ENCODE measurements at regions not wholly inside any gene's neighbourhood (a gene's known extent, or its start where the extent isn't known, plus 50 kb on each side); places are given as distances from the start of the nearest gene placed in this dataset.
A peak's percentile ranks its signal among the peaks of the same experiment; 100 is the strongest.

- no peak for DNase-seq
These were observed 190.7 kb upstream of the ESRRG start for GRCh38 chr1:216913976-216914375.

DNA sequence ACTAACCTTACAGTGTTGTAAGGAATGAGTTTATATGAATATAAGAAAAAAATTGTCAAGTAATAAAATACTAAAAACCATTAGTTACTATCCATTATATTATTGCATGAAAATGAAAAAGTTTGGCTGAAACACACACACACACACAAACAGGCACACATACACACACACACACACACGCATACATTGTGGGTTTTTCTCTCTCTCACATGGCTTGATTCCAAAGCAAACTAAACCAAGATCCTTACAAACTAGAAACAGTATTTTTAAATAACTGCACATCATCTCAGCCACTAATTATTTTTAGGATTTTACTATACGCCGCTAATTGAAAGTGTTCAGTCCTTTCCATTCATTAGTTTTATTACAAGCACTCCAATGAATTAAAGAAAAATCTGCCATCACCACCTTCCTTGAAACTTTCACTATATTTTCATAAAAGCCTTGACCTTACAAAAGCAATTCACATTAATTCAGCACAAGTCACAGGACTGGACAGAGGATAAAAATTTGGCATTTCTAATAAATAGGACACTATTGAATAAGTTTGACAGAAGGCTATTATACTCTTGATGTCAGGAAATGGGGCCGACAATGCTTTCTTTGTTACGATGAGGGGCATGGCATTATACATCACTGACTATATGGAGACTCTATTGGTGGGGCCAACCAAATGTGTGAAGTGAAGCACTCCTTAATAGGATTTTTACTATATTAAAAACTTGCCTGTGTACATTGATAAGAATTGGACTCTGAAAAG lies 187.0 kb upstream of the ESRRG start:
- no peak for DNase-seq

GRCh38 chr1:216908126-216908525 lies 184.9 kb upstream of the ESRRG start:
- no peak for DNase-seq

GRCh38 chr1:216907100-216907499 lies 183.9 kb upstream of the ESRRG start:
- DNase-seq: no peak

DNA sequence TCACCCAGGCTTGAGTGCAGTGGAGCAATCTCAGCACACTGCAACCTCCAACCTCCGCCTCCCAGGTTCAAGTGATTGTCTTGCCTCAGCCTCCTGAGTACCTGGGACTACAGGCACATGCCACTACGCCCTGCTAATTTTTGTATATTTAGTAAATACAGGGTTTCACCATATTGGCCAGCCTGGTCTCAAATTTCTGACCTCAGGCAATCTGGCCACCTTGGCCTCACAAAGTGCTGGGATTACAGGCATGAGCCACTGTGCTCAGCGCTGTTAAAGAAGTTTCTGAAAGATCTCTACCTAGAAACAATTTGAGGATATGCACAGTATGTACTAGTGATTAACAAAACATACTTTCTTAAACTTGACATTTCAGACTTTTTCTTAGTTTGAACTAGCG lies 182.6 kb upstream of the ESRRG start:
- no peak for DNase-seq

DNA sequence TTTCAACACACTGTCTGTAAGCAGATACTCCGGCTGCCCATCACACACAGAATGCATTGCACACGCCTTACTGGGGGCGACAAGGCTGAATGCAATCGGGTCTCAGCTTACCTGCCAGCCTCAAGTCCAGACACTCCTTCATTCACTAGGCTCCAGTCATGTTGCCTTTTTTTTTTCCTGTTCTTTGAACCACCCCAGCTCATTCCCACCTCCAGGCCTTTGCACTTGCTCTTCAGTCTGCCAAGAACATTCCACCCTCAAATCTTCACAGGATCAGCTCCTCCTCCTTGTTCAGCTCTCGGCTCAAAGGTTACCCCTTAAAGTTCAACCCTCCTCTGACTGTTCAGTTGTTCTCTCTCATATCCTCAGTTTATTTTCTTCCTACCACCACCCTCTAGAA lies 181.9 kb upstream of the ESRRG start:
- no peak for DNase-seq

- DNase-seq: no peak
These were observed 181.2 kb upstream of the ESRRG start for GRCh38 chr1:216904471-216904870.

DNA sequence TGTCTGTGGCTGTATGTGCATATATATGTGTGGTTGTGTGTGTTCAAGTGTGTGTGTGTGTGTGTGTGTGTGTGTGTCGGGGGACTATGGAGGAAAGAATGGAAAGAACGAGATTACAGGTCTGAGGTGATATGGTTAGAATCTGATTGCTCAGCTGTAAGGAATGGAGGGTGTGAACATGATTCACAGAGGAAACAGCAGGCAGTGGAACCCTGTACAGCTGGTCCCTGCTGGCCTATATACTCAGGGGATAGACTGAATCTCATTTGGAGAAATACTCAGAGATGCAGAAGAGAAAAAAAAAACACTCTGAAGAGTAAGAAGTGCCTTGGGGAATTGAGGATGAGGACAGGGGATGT lies 180.1 kb upstream of the ESRRG start:
- no peak for DNase-seq

GRCh38 chr1:216902669-216903381 lies 179.6 kb upstream of the ESRRG start:
- DNase-seq: no peak

DNA sequence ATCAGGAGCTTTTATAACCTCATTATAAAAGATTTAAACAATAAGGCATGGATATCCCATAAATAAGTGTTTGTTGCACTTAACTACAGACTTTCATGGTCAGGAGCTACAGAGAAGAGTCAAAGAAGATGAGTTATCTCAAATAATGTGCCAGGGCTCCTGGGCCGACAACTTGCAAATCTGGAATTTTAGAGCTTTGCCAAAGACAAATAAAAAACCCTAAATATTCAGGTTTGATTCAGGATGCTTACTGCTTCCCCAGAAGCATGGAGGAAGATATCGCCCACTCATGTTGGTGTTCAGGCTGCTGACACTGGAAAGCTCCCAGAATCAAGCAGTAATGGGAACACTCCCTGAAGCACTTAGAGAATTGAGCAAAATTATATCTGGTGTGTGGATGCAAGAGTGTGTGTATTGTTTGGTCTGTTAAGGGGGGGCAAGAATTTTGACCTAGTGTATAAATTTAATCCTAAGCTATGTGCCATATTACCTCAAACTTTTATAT lies 176.9 kb upstream of the ESRRG start:
- DNase-seq: no peak

- DNase-seq: no peak
These were observed 175.6 kb upstream of the ESRRG start for GRCh38 chr1:216898801-216899200.

GRCh38 chr1:216896146-216896545 lies 172.9 kb upstream of the ESRRG start:
- DNase-seq: no peak

DNA sequence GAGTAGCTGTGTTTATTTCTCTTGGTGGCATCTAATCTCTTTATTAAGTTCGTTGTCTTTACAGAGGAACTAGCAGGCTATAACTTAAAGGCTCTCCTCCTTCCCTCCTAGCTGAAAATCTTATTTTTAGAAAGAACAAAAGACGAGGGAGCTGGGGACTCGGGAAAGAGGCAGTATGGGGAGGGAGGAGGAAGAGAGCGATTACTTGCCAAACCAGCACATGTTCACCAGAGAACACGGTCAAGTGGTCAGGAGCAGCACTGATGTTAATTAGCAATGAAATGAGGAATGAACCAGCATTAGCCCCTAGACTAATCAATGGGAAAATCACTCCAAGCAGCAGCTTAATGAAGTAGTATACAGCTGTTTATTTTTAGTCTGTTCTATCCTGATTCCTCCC lies 171.3 kb upstream of the ESRRG start:
- DNase-seq: no peak

DNA sequence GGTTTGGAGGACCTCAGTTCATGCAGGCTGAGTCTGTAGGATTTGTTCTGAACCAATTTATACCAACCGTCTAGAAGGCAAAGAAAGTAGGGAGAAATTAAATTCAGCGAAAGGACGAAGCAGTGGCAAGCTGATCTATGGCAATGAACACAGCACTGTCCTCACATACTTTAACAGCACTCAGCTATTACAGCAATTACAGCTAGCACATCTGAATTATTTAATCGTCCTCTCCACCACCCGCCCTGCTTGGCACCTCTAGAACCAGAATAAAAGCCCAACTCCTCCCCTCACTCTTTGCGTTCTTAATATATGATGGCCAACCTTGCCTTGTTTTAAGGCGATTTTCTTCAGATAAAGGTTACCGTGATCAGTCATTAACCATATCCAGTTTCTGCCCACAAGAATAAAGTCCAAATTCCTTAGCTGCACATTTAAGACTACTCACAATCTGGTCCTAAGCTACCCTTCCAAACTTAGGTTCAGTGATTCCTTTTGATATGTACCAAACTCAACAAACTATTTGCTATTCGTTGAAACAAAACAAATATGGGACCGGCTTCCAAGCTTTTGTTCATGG lies 169.4 kb upstream of the ESRRG start:
- DNase-seq: no peak

GRCh38 chr1:216890871-216891270 lies 167.6 kb upstream of the ESRRG start:
- DNase-seq: no peak

DNA sequence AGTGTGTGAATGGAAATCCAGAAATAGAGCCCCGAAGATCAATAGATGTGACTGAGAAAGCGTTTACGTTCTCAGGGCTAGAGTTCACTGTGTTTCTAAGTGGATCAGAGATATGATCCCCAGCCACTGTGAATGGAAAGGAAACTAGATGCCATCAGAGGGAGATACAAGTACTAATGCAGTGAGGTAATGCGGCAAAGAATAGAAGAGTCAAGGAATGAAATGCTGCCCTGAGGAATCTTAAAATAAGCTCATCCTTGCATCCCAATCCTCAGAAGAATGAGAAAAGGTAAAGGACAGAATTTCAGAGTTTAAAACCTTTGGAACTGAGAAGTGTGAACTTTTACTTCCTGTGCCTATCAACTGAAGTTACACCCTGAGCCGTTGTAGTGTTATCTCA lies 165.5 kb upstream of the ESRRG start:
- DNase-seq: no peak

GRCh38 chr1:216887032-216887431 lies 163.8 kb upstream of the ESRRG start:
- DNase-seq: no peak

GRCh38 chr1:216884614-216885229 lies 161.5 kb upstream of the ESRRG start:
- DNase-seq: peak; percentile 46

GRCh38 chr1:216883518-216883917 lies 160.3 kb upstream of the ESRRG start:
- no peak for DNase-seq

GRCh38 chr1:216881695-216882094 lies 158.5 kb upstream of the ESRRG start:
- peak; percentile 8 for DNase-seq

DNA sequence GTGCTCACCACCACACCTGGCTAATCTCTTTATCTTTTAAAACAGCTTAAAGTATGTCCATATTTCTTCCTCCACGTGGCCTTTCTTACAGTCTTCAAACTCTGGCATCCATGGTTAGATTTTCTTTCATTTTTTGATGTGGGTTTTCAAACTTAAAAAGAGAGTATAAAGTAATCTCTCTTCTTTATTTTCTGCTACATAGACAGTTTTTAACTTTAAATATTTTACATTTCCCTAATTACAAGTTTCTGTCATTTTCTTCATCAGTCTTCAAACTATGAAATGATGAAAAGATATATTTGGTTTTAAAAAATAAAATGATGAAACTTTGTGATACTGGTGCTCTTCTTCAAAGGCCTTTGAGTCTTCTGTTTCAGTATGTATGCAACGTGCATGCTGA lies 143.5 kb upstream of the ESRRG start:
- DNase-seq: no peak

DNA sequence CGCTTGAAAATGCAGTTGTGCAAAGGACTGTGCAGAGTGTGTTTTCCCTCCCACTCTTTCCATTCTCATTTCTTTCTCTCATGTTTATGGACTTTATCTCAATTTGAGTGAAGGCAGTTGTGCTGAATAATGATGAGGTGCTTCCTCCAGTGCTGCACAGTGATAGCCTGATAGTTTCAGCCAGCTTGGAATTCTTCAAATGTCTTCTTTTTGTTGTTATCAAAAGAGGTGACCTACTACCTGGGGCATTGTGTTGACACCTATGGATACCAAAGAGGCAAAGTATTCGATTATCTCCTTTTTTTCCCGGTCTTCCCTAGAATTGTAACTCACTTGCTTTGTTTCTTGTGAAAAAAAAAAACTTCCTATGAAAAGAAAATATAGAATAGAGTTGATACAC lies 132.6 kb upstream of the ESRRG start:
- no peak for DNase-seq

- no peak for DNase-seq
These were observed 131.7 kb upstream of the ESRRG start for GRCh38 chr1:216854836-216855484.
